DOHH2 (cell line): ENCODE measurements at regions not wholly inside any gene's neighbourhood (a gene's known extent, or its start where the extent isn't known, plus 50 kb on each side); places are given as distances from the start of the nearest gene placed in this dataset.

Experiments used
- EZH2phosphoT487 ChIP-seq: fragments of 200-600 bp; sonication (generic); IDR thresholded peaks from 2 replicates; pipeline ENCODE4 v1.6.1; 2017; ENCODE audit warnings: borderline replicate concordance, mild to moderate bottlenecking, antibody characterized with exemption, low read length, moderate library complexity, mixed read lengths
- TF ChIP-seq, protein P1 (sequence below): fragments of 200-600 bp; sonication (generic); IDR thresholded peaks from one replicate; pipeline ENCODE4 v1.5.1; 2014; ENCODE audit warnings: antibody characterized with exemption, mild to moderate bottlenecking, low read depth, low read length; ENCODE audit not compliant: poor library complexity, severe bottlenecking

DNA sequence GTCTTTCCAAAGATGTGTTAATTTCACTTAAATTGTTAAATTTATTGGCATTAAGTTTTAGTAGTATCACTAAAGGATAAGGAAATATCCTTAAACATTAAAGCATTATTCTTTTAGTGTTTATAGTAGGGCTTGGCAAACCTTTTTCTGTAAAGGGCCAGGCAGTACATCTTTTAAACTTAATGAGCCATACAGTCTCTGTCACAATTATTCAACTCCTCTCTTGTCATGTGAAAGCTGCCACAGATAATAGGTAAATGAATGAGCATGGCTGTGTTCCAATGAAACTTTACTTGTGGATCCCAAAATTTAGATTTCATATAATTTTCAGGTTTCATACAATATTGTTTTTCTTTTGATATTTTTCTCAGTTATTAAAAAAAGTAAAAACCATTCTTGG, 268.2 kb upstream of the C11orf87 start:
- TF ChIP-seq, protein P1, sequence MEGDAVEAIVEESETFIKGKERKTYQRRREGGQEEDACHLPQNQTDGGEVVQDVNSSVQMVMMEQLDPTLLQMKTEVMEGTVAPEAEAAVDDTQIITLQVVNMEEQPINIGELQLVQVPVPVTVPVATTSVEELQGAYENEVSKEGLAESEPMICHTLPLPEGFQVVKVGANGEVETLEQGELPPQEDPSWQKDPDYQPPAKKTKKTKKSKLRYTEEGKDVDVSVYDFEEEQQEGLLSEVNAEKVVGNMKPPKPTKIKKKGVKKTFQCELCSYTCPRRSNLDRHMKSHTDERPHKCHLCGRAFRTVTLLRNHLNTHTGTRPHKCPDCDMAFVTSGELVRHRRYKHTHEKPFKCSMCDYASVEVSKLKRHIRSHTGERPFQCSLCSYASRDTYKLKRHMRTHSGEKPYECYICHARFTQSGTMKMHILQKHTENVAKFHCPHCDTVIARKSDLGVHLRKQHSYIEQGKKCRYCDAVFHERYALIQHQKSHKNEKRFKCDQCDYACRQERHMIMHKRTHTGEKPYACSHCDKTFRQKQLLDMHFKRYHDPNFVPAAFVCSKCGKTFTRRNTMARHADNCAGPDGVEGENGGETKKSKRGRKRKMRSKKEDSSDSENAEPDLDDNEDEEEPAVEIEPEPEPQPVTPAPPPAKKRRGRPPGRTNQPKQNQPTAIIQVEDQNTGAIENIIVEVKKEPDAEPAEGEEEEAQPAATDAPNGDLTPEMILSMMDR, result no peak
- no peak for TF ChIP-seq EZH2phosphoT487
